ENCODE measurements at regions not wholly inside any gene's neighbourhood (a gene's known extent, or its start where the extent isn't known, plus 50 kb on each side); places are given as distances from the start of the nearest gene placed in this dataset.

DNA sequence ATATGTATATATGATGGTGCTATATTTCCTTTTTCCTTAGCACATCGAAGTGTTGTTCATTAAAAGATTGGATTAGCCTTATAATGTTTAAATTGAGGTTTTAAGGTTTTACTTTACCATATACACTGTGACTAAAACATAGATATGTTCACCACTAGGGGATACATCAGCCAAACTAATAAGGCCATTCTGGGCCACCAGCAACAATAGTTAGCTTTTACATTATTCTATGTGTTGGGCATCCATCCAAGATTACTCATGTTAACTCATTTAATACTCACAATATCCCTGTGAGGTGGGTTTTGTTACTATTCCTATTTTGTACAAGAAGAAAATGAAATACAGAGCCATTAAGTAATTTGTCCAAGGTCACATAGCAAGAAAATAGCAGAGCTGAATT is 202.6 kb upstream of the AVPR1A start:
- TF ChIP-seq ETV5 (CRISPR knock-in tag; IDR thresholded peaks at IDR 0.05; ENCODE audit: borderline replicate concordance) (no peak), ETV6 (CRISPR knock-in tag; conservative IDR thresholded peaks at IDR 0.05) (no peak)

All from HepG2 (cell line).